ENCODE measurements at regions not wholly inside any gene's neighbourhood (a gene's known extent, or its start where the extent isn't known, plus 50 kb on each side); places are given as distances from the start of the nearest gene placed in this dataset.
A peak's percentile ranks its signal among the peaks of the same experiment; 100 is the strongest.

DNA sequence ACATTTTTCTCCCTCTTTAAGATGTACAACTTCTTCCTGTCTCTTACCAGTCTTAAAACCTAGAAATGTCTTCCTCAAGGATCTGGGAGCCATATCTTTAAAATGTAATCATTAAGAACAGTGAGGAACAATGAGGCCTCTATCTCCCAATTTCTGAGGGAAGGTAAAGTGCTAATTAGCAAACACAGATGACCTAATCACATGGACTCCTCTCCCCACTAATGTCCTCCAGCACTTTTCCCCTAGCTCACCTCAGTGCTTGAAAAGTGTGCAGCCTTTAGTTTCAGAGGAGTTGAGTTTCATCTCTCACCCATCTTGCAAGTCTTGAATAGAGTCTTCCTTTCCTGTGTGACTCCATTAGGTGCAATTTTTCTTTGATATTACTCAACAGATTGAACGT, 771.0 kb downstream of the PDCD6IP start:
- TF ChIP-seq, protein P1, sequence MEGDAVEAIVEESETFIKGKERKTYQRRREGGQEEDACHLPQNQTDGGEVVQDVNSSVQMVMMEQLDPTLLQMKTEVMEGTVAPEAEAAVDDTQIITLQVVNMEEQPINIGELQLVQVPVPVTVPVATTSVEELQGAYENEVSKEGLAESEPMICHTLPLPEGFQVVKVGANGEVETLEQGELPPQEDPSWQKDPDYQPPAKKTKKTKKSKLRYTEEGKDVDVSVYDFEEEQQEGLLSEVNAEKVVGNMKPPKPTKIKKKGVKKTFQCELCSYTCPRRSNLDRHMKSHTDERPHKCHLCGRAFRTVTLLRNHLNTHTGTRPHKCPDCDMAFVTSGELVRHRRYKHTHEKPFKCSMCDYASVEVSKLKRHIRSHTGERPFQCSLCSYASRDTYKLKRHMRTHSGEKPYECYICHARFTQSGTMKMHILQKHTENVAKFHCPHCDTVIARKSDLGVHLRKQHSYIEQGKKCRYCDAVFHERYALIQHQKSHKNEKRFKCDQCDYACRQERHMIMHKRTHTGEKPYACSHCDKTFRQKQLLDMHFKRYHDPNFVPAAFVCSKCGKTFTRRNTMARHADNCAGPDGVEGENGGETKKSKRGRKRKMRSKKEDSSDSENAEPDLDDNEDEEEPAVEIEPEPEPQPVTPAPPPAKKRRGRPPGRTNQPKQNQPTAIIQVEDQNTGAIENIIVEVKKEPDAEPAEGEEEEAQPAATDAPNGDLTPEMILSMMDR (conservative IDR thresholded peaks at IDR 0.05; ENCODE audit: low read depth, low read length): no peak
- H3K4me3 ChIP-seq (ENCODE audit: low read length): no peak overlapping the region
- no peak for DNase-seq (ENCODE audit: low read depth)

DNA sequence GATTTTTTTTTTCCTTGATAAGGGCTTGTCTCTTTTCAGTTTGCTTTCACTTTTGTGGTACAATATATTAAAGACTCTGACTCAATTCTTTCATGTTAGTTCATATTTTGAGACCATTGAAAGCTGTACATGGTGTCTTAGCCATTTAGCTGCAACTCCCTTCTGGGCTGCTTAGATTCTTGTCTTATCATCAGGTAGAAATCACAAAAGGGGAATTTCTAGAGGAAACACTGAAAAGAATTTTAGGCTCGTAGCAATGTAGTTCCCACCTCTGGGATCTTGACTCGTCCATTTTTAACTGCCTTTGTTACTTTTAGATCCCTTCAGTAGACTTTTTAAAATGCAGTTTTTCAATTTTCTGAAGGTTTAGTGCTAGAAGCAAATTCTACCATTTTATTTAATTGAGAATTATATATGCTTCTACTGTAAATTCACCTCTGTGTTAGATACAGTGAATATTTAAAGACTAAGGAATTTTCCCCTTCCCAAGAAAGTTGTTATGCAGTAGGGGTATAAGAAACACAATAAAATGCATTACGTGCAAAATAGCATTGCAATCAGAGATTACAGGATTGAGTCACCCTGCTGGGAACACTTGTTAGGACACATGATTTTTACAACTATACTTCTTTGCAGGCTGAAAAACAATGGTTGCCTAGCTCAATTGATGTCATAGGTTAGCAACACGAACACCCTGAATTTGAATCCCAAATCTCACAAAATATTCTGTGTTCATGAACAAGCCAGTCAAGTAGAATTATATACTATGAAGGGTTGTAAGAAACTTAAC, 772.7 kb downstream of the PDCD6IP start:
- TF ChIP-seq, protein P1 (conservative IDR thresholded peaks at IDR 0.05; ENCODE audit: low read depth, low read length): no peak
- peak; percentile 76 for DNase-seq (ENCODE audit: low read depth)
- no peak overlapping the region for H3K4me3 ChIP-seq (ENCODE audit: low read length)

DNA sequence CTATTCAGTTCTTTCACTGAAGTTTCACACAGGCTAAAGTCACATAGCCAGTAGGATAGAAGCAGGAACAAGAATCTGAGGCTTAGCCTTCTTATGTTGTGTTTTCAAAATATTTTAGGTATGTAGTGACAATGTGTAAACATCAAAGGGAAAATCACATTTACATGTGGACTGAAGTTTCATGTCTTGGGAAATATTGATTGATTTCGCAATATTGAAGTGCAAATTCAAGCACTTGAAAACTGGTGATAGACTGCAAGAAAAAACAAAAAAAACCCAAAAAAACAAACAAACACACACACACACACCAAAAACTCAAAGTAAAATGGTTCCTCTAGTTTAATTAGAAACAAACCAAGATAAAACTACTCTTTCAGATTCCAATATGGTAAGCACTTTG, 773.3 kb downstream of the PDCD6IP start:
- H3K4me3 ChIP-seq (ENCODE audit: low read length): no peak overlapping the region
- TF ChIP-seq, protein P1 (conservative IDR thresholded peaks at IDR 0.05; ENCODE audit: low read depth, low read length): no peak
- DNase-seq (ENCODE audit: low read depth): no peak

DNA sequence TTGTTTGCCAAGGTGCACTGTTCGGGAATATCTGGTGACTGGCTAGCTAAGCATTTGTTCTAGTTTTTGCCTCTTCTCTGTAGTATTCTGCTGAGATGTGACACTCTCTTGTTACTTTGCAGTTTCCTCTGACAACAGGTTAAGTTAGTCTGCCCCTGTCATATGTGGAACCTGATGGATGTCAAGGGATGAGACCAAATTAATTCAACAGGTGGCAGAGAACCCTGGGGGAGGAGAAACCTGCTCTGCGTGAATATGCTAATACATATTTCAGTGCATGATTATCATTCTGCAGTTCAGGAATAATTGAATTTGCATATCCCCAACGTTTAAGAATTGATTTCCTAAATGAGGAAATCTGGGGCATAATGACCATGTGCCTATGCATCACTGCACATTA, 777.3 kb downstream of the PDCD6IP start:
- H3K4me3 ChIP-seq (ENCODE audit: low read length): no peak overlapping the region
- TF ChIP-seq, protein P1 (conservative IDR thresholded peaks at IDR 0.05; ENCODE audit: low read depth, low read length): no peak
- no peak for DNase-seq (ENCODE audit: low read depth)

DNA sequence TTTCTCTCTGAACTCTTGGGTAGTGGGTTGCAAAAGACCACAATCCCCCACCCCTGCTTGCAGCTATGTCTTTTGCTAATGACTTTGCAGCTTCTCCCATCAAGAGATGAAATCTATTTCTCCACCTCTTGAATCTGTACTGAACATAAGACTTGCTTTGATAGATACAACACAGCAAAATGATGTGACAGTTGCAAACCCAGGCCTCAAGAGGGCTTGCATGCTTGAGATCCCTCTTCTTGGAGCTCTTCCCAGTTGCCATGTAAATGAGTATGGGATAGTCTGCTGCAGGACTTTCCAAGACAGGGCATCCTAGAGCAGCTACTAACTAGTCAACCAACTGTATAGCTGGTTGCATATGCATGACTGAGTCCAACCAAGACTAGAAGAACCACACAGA, 783.6 kb downstream of the PDCD6IP start:
- no peak for DNase-seq (ENCODE audit: low read depth)
- TF ChIP-seq, protein P1 (conservative IDR thresholded peaks at IDR 0.05; ENCODE audit: low read depth, low read length): peak; percentile 19
- no peak overlapping the region for H3K4me3 ChIP-seq (ENCODE audit: low read length)

DNA sequence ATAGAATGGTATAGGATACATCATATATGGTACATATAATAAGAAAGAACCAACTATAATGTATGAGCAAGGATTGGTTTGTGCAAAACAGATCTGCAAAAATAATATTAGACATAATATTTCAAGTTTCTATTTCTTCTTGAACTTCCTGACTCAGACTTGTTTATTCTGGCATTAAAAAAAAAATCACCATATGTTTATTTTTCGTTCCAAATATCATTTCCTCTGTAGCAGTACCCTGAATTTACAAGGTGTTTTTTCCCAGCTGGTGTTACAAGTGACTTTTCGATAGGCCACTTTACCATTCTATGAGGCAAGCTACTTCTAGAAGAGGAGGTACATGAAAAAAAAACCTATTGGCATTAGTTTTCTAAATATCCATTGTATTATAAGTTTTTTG, 785.0 kb downstream of the PDCD6IP start:
- no peak for DNase-seq (ENCODE audit: low read depth)
- TF ChIP-seq, protein P1 (conservative IDR thresholded peaks at IDR 0.05; ENCODE audit: low read depth, low read length): no peak
- H3K4me3 ChIP-seq (ENCODE audit: low read length): no peak overlapping the region

DNA sequence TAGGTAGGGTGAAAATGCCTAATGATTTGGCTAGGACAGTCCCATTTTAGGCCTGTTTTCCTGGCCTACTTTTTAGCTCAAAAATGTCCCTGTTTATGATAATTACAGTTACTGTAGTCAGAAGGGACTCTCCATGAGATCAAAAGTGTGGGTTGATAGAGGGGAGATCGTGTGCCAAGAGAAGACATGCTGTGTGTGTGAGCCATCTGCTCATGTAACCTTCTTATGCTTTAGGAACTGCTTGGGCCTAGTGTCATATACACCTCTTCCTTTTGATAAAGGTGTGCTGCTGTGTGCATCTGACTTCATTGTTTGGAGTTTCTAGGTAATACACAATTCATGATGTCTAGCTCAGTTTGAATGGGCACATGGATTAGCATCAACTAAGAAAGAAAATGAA, 786.5 kb downstream of the PDCD6IP start:
- TF ChIP-seq, protein P1 (conservative IDR thresholded peaks at IDR 0.05; ENCODE audit: low read depth, low read length): no peak
- no peak overlapping the region for H3K4me3 ChIP-seq (ENCODE audit: low read length)
- no peak for DNase-seq (ENCODE audit: low read depth)

All from retinal pigment epithelial cell (primary cell).